ENCODE measurements at regions not wholly inside any gene's neighbourhood (a gene's known extent, or its start where the extent isn't known, plus 50 kb on each side); places are given as distances from the start of the nearest gene placed in this dataset.

- Histone ChIP-seq H3K27ac (ENCODE audit: low read depth, low read length) (no peak overlapping the region), H4K91ac (replicated peaks; ENCODE audit: insufficient read length, low read length) (no peak overlapping the region), H2AFZ (ENCODE audit: low read length) (no peak overlapping the region), H3K36me3 (ENCODE audit: control insufficient read depth in 2 of 4, insufficient read depth in 4 of 4, low read length in 3 of 4) (no peaks in the 10 kb centered on the region), H3K18ac (ENCODE audit: extremely low read depth, low read length) (no peak overlapping the region), H3K9ac (replicated peaks in 1 of 4; ENCODE audit: extremely low read depth in 1 of 4, low read depth in 3 of 4, low read length in 3 of 4) (no peak overlapping the region), H2BK120ac (replicated peaks; ENCODE audit: low read depth, low read length) (no peak overlapping the region), H3K9me3 (ENCODE audit: insufficient read depth in 2 of 2, low read depth in 1 of 2, low read length in 1 of 2) (peaks cover 0 to 6% of the 10 kb centered on the region in 2 experiments; a peak in 2 of 4 replicates), H3K4ac (replicated peaks; ENCODE audit: insufficient read length, low read depth, low read length) (no peak overlapping the region), H3K14ac (ENCODE audit: insufficient read length) (no peak overlapping the region), H2BK5ac (ENCODE audit: low read depth, low read length) (no peak overlapping the region), H3K4me3 (ENCODE audit: extremely low read depth in 1 of 4, insufficient read depth in 2 of 4, low read depth in 3 of 4, low read length in 4 of 4) (no peak overlapping the region), H4K8ac (ENCODE audit: extremely low read depth, insufficient read depth, low read length) (no peak overlapping the region), H2BK15ac (ENCODE audit: low read length) (no peak overlapping the region), H3K79me2 (ENCODE audit: control insufficient read depth in 1 of 2, insufficient read depth in 2 of 2, low read length in 2 of 2) (no peaks in the 10 kb centered on the region), H2BK20ac (ENCODE audit: low read length) (no peak overlapping the region), H3K23ac (ENCODE audit: insufficient read length) (no peak overlapping the region), H2BK12ac (ENCODE audit: low read depth, low read length) (no peak overlapping the region), H4K20me1 (replicated peaks in 1 of 2; ENCODE audit: control insufficient read depth in 1 of 2, insufficient read depth in 2 of 2, low read length in 2 of 2) (no peaks in the 10 kb centered on the region), H2AK5ac (ENCODE audit: low read depth, low read length) (no peak overlapping the region), H3K27me3 (replicated peaks in 1 of 4; ENCODE audit: control insufficient read depth in 3 of 4, extremely low read depth in 1 of 4, insufficient read depth in 3 of 4, low read length in 3 of 4) (no peaks in the 10 kb centered on the region; a peak in 1 of 7 replicates), H4K5ac (ENCODE audit: insufficient read length, low read depth, low read length) (no peak overlapping the region), H3K4me1 (replicated peaks in 1 of 4; ENCODE audit: control insufficient read depth in 3 of 4, insufficient read depth in 4 of 4, low read length in 3 of 4) (no peaks in the 10 kb centered on the region), H3K56ac (replicated peaks; ENCODE audit: insufficient read length, low read depth, low read length) (no peak overlapping the region), H3K79me1 (ENCODE audit: low read depth, low read length) (no peaks in the 10 kb centered on the region), H3K4me2 (ENCODE audit: insufficient read depth in 1 of 2, low read depth in 2 of 2, low read length in 2 of 2) (no peak overlapping the region), H3K23me2 (ENCODE audit: low read depth, low read length) (no peaks in the 10 kb centered on the region)
- WGBS, 2 experiments (ENCODE audit: extremely low coverage in 1 of 2, insufficient coverage in 1 of 2, insufficient read length in 1 of 2, insufficient replicate concordance in 2 of 2, low coverage in 1 of 2, low lambda C conversion rate in 2 of 2, missing lambda C conversion rate in 1 of 2), result 92% methylated on average over 4 of the region's 4 CpGs; no CpG with 5 or more reads in 1 of the 2 experiments
- TF ChIP-seq EGR1 (IDR thresholded peaks at IDR 0.05; ENCODE audit: borderline replicate concordance, low read depth, low read length) (no peak), TCF12 (IDR thresholded peaks at IDR 0.05; ENCODE audit: low read depth, low read length) (no peak), RBBP5 (IDR thresholded peaks at IDR 0.05; ENCODE audit: borderline replicate concordance, low read depth, low read length) (no peak), ZNF274 (IDR thresholded peaks at IDR 0.05; ENCODE audit: borderline replicate concordance, extremely low read depth, low read length) (no peak), JUND (IDR thresholded peaks at IDR 0.05; ENCODE audit: low read length) (no peak), SP4 (IDR thresholded peaks at IDR 0.05; ENCODE audit: low read length) (no peak), SIN3A (conservative IDR thresholded peaks at IDR 0.05 in 1 of 2, IDR thresholded peaks at IDR 0.05 in 1 of 2; ENCODE audit: low read depth in 1 of 2, low read length in 2 of 2) (no peak)
- CTCF ChIA-PET (ENCODE audit: partially characterized antibody), result interaction anchor here (1.2 to 2.2 kb wide), 4 partner anchors 8 to 103 kb away, joined by 3 to 9 read pairs (median 4); no protein-coding TSS in a partner anchor
- no peak for DNase-seq (ENCODE audit: low read depth in 1 of 2, low spot score in 2 of 2)
- POLR2A ChIA-PET (ENCODE audit: partially characterized antibody), result no interaction called here
- FAIRE-seq, result no peak
Measured at GRCh38 chr16:66175636-66176035, 190.9 kb upstream of the CDH5 start.

Data from H1 (cell line).